LNCaP clone FGC (cell line): ENCODE measurements at regions not wholly inside any gene's neighbourhood (a gene's known extent, or its start where the extent isn't known, plus 50 kb on each side); places are given as distances from the start of the nearest gene placed in this dataset.
A peak's percentile ranks its signal among the peaks of the same experiment; 100 is the strongest.
"Not testable (repeated sequence)": the region's sequence is repeated elsewhere in the genome, so short reads cannot be mapped to it uniquely, and the experiment has no call there.

Experiments
- DNase-seq: peaks from one replicate; pipeline ENCODE4 v3.0.0-alpha.2; 2011; ENCODE audit warnings: low read depth
- H3K4me3 ChIP-seq: 2 replicates; pipeline ENCODE4 v1.5.1; 2011; ENCODE audit warnings: mild to moderate bottlenecking, low read depth, low read length, control low read depth
- CTCF ChIP-seq: IDR thresholded peaks from 2 replicates; pipeline ENCODE4 v1.5.1; 2012; ENCODE audit warnings: mild to moderate bottlenecking; ENCODE audit not compliant: control insufficient read depth, insufficient read depth; ENCODE audit errors: extremely low read depth

DNA sequence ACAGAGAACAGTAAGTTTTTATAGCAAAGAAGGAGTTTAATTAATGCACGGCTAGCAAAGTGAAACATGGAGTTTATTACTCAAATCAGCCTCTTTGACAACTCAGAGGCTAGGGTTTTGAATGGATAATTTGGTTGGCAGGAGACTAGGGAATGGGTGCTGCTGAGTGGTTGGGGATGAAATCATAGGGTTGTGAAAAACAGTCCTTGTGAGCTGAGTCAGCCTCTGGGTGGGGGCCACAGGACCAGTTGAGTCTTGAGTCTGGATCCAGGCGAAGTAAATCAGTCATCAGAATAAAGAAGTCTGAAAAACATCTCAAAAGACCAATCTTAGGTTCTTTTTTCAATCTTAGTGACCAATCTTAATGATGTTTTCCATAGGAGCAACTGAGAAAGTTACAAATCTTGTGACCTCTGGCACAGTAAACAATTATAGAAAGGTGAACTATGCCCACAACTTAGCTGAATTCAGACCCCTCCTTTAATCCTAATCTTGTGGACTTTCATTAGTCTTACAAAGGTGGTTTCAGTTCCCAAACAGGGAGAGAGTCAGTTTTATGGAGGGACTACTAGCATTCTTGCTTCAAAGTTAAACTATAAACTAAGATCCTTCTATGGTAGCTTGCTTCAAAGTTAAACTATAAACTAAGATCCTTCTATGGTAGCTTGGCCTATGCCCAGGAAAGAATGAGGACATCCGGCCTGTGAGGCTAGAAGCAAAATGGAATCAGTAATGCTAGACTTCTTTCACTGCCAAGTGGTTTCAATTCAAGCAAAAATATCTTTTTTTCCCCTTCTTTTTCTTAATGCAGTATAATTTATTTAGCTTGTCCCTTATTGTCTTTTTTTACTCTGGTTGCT lies 84.5 kb downstream of the AASDHPPT start:
- TF ChIP-seq CTCF, result no peak
- no peak for DNase-seq

DNA sequence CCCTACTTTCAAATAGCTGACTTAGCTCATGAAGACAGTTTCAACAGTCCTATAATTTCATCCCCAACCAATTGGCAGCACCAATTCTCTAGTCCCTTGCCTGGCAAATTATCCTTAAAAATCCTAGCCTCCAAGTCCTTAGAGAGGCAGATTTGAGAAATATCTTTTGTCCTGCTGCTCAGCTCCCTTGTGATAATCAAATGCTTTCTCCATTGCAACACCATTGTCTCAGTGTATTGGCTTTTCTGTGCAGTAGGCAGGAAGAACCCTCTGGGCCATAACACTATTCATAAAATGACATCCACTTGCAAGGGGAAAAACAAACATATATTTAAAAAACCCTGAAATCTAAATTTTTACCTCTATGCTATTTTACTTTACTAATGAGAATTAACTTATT lies 89.6 kb downstream of the AASDHPPT start:
- no peak overlapping the region for H3K4me3 ChIP-seq
- no peak for TF ChIP-seq CTCF
- no peak for DNase-seq

More for the DNA sequence above, 84.5 kb downstream of the AASDHPPT start:
- no peak overlapping the region for H3K4me3 ChIP-seq

- no peak overlapping the region for H3K4me3 ChIP-seq
- peak; percentile 61 for DNase-seq
- no peak for TF ChIP-seq CTCF
These were observed 95.0 kb downstream of the AASDHPPT start for GRCh38 chr11:106172386-106172991.

DNA sequence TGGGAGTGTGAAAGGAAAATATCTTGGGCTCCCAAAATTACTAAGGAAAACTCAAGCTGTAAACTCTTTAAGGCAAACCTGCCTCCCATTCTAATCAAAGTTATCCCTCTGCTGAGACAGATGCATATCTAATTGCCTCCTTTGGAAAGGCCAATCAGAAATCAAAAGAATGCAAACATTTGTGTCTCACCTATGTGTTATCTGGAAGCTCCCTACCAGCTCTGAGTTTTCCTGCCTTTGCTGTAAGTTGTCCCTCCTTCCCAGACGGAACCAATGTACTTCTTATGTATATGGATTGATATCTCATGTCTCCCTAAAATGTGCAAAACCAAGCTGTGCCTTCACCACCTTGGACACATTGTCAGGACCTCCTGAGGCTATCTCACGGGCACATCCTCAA lies 95.8 kb downstream of the AASDHPPT start:
- TF ChIP-seq CTCF, result no peak
- no peak for DNase-seq
- no peak overlapping the region for H3K4me3 ChIP-seq

DNA sequence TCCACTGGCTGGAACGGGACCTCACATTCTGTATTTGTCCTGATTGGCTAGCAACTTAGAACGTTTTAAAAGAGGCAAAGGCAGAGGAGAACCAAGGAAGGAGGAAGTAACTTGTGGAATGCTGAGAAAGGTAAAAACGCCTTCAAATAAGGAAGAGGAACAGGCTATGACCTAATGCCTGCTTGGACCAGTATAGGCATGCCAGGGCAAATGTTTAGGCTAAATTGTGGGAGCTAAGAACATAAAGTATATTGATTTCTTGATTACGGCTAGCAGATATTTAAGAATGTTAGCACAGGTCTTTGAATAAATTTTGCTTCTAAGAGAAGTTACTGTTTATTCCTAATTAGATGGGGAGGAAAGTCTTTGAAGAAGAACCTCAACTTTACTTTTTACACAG lies 96.5 kb downstream of the AASDHPPT start:
- H3K4me3 ChIP-seq, DNase-seq: not testable (repeated sequence)

DNA sequence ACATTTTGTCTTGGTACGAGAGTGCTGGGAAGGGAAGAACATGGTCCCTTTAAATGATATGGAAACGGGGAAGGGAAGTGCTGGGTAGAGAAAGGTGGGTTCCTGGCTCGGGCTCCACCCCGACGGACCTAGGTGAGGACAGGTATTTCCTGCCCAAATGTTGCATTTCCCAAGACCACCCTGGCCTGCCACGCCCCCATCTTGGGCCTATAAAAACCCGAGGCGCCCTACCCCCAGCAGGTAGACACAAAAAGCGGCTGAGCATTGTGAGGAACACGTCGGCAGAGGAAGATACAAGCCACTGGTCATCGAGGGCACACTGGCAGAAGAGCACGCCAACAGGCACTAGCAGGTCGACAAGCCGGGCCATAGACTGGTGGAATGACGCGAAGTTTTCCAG lies 99.4 kb downstream of the AASDHPPT start:
- no peak for DNase-seq
- TF ChIP-seq CTCF, result no peak
- H3K4me3 ChIP-seq, result no peak overlapping the region

GRCh38 chr11:106177311-106177710 lies 99.8 kb downstream of the AASDHPPT start:
- DNase-seq, result no peak
- H3K4me3 ChIP-seq, result no peak overlapping the region
- no peak for TF ChIP-seq CTCF
